Rectal smooth muscle tissue (tissue), 1 donor: ENCODE measurements at regions not wholly inside any gene's neighbourhood (a gene's known extent, or its start where the extent isn't known, plus 50 kb on each side); places are given as distances from the start of the nearest gene placed in this dataset.

Source experiments
- H3K27ac ChIP-seq: one replicate; pipeline ENCODE4 v1.7.0; 2013; ENCODE audit warnings: low read depth, low read length, inconsistent platforms
- H3K27me3 ChIP-seq: one replicate; pipeline ENCODE4 v1.7.0; 2013; ENCODE audit warnings: low read length; ENCODE audit not compliant: control insufficient read depth, insufficient read depth
- H3K36me3 ChIP-seq: one replicate; pipeline ENCODE4 v1.7.0; 2013; ENCODE audit warnings: low read length; ENCODE audit not compliant: control insufficient read depth, insufficient read depth
- H3K4me1 ChIP-seq: one replicate; pipeline ENCODE4 v1.7.0; 2013; ENCODE audit warnings: low read length; ENCODE audit not compliant: control insufficient read depth, insufficient read depth
- H3K4me3 ChIP-seq: one replicate; pipeline ENCODE4 v1.7.0; 2013; ENCODE audit warnings: low read length
- H3K9ac ChIP-seq: one replicate; pipeline ENCODE4 v1.7.0; 2013; ENCODE audit warnings: low read length

GRCh38 chr18:41372046-41372665, 582.9 kb upstream of the PIK3C3 start:
- H3K27ac ChIP-seq = no peak overlapping the region
- no peak overlapping the region for H3K4me3 ChIP-seq
- no peaks in the 10 kb centered on the region for H3K27me3 ChIP-seq

GRCh38 chr18:41371156-41372045, 583.6 kb upstream of the PIK3C3 start:
- no peak overlapping the region for H3K27ac ChIP-seq
- no peaks in the 10 kb centered on the region for H3K27me3 ChIP-seq
- no peak overlapping the region for H3K9ac ChIP-seq
- H3K4me1 ChIP-seq = no peaks in the 10 kb centered on the region
- H3K36me3 ChIP-seq = no peaks in the 10 kb centered on the region
- H3K4me3 ChIP-seq = no peak overlapping the region

More at GRCh38 chr18:41372046-41372665, 582.9 kb upstream of the PIK3C3 start:
- Histone ChIP-seq H3K9ac (no peak overlapping the region), H3K36me3 (no peaks in the 10 kb centered on the region), H3K4me1 (no peaks in the 10 kb centered on the region)

- H3K4me3 ChIP-seq = no peak overlapping the region
- H3K27ac ChIP-seq = no peak overlapping the region
- no peak overlapping the region for H3K9ac ChIP-seq
- H3K36me3 ChIP-seq = no peaks in the 10 kb centered on the region
- no peaks in the 10 kb centered on the region for H3K4me1 ChIP-seq
- H3K27me3 ChIP-seq = no peaks in the 10 kb centered on the region
Measured at GRCh38 chr18:41370740-41371139, 584.3 kb upstream of the PIK3C3 start.

GRCh38 chr18:41357708-41358107, 597.3 kb upstream of the PIK3C3 start:
- H3K9ac ChIP-seq = no peak overlapping the region
- H3K27me3 ChIP-seq = no peaks in the 10 kb centered on the region
- H3K4me1 ChIP-seq = no peaks in the 10 kb centered on the region
- H3K4me3 ChIP-seq = no peak overlapping the region
- H3K27ac ChIP-seq = no peak overlapping the region
- no peaks in the 10 kb centered on the region for H3K36me3 ChIP-seq

GRCh38 chr18:41353777-41354528, 601.1 kb upstream of the PIK3C3 start:
- Histone ChIP-seq H3K4me1 (no peaks in the 10 kb centered on the region), H3K27me3 (no peaks in the 10 kb centered on the region), H3K27ac (no peak overlapping the region), H3K36me3 (no peaks in the 10 kb centered on the region), H3K4me3 (no peak overlapping the region), H3K9ac (no peak overlapping the region)

- H3K4me3 ChIP-seq = no peak overlapping the region
- no peak overlapping the region for H3K9ac ChIP-seq
- H3K36me3 ChIP-seq = no peaks in the 10 kb centered on the region
- no peaks in the 10 kb centered on the region for H3K27me3 ChIP-seq
- H3K27ac ChIP-seq = no peak overlapping the region
- H3K4me1 ChIP-seq = no peaks in the 10 kb centered on the region
Measured at GRCh38 chr18:41351430-41351829, 603.6 kb upstream of the PIK3C3 start.

- Histone ChIP-seq H3K36me3 (no peaks in the 10 kb centered on the region), H3K9ac (no peak overlapping the region), H3K27ac (no peak overlapping the region), H3K4me3 (no peak overlapping the region), H3K27me3 (no peaks in the 10 kb centered on the region), H3K4me1 (no peaks in the 10 kb centered on the region)
Measured at GRCh38 chr18:41347057-41347456, 608.0 kb upstream of the PIK3C3 start.

GRCh38 chr18:41343808-41344207, 611.2 kb upstream of the PIK3C3 start:
- Histone ChIP-seq H3K36me3 (no peaks in the 10 kb centered on the region), H3K27ac (no peak overlapping the region), H3K9ac (no peak overlapping the region), H3K27me3 (no peaks in the 10 kb centered on the region), H3K4me1 (no peaks in the 10 kb centered on the region), H3K4me3 (no peak overlapping the region)

GRCh38 chr18:41338341-41338740, 616.7 kb upstream of the PIK3C3 start:
- no peak overlapping the region for H3K4me3 ChIP-seq
- no peak overlapping the region for H3K9ac ChIP-seq
- no peak overlapping the region for H3K27ac ChIP-seq
- no peaks in the 10 kb centered on the region for H3K36me3 ChIP-seq
- no peaks in the 10 kb centered on the region for H3K4me1 ChIP-seq
- no peaks in the 10 kb centered on the region for H3K27me3 ChIP-seq

GRCh38 chr18:41331661-41332060, 623.4 kb upstream of the PIK3C3 start:
- H3K27me3 ChIP-seq = no peaks in the 10 kb centered on the region
- H3K4me1 ChIP-seq = no peaks in the 10 kb centered on the region
- H3K36me3 ChIP-seq = no peaks in the 10 kb centered on the region
- H3K9ac ChIP-seq = no peak overlapping the region
- H3K4me3 ChIP-seq = no peak overlapping the region
- no peak overlapping the region for H3K27ac ChIP-seq

- H3K9ac ChIP-seq = no peak overlapping the region
- no peaks in the 10 kb centered on the region for H3K4me1 ChIP-seq
- H3K27me3 ChIP-seq = no peaks in the 10 kb centered on the region
- H3K27ac ChIP-seq = no peak overlapping the region
- no peaks in the 10 kb centered on the region for H3K36me3 ChIP-seq
- H3K4me3 ChIP-seq = no peak overlapping the region
Measured at GRCh38 chr18:41326311-41326710, 628.7 kb upstream of the PIK3C3 start.

GRCh38 chr18:41324934-41325333, 630.1 kb upstream of the PIK3C3 start:
- Histone ChIP-seq H3K4me1 (no peaks in the 10 kb centered on the region), H3K4me3 (no peak overlapping the region), H3K27ac (no peak overlapping the region), H3K36me3 (no peaks in the 10 kb centered on the region), H3K9ac (no peak overlapping the region), H3K27me3 (no peaks in the 10 kb centered on the region)
